Mononuclear cell (primary cell): ENCODE measurements at regions not wholly inside any gene's neighbourhood (a gene's known extent, or its start where the extent isn't known, plus 50 kb on each side); places are given as distances from the start of the nearest gene placed in this dataset.
"Not testable (repeated sequence)": the region's sequence is repeated elsewhere in the genome, so short reads cannot be mapped to it uniquely, and the experiment has no call there.

Source experiments
- H3K27me3 ChIP-seq: 2 replicates; pipeline ENCODE4 v1.6.0; 2011; ENCODE audit warnings: low read length, control low read depth; ENCODE audit not compliant: insufficient read depth
- H3K4me1 ChIP-seq: 2 replicates; pipeline ENCODE4 v1.5.1; 2011; ENCODE audit warnings: mild to moderate bottlenecking, low read length, control low read depth; ENCODE audit not compliant: insufficient read depth
- H3K4me3 ChIP-seq: 2 replicates; pipeline ENCODE4 v1.5.1; 2011; ENCODE audit warnings: mild to moderate bottlenecking, low read length, moderate library complexity
- H3K9me3 ChIP-seq: 2 replicates; pipeline ENCODE4 v1.5.1; 2011; ENCODE audit warnings: low read depth, mild to moderate bottlenecking, control low read depth, low read length

- Histone ChIP-seq H3K27me3 (no peaks in the 10 kb centered on the region), H3K9me3 (no peaks in the 10 kb centered on the region), H3K4me3 (no peak overlapping the region), H3K4me1 (no peaks in the 10 kb centered on the region)
Observed at GRCh38 chr17:71636644-71637043, 484.2 kb upstream of the SOX9 start.

- Histone ChIP-seq H3K9me3 (no peaks in the 10 kb centered on the region), H3K4me1 (no peaks in the 10 kb centered on the region), H3K27me3 (no peaks in the 10 kb centered on the region), H3K4me3 (no peak overlapping the region)
Observed at GRCh38 chr17:71638668-71639067, 482.2 kb upstream of the SOX9 start.

GRCh38 chr17:71639865-71640264 is 481.0 kb upstream of the SOX9 start:
- Histone ChIP-seq H3K4me3 (no peak overlapping the region), H3K9me3 (no peaks in the 10 kb centered on the region), H3K27me3 (no peaks in the 10 kb centered on the region), H3K4me1 (no peaks in the 10 kb centered on the region)

GRCh38 chr17:71646890-71647289 is 473.9 kb upstream of the SOX9 start:
- not testable (repeated sequence) for H3K4me1 ChIP-seq, H3K27me3 ChIP-seq, H3K9me3 ChIP-seq, H3K4me3 ChIP-seq

GRCh38 chr17:71648342-71648741 is 472.5 kb upstream of the SOX9 start:
- not testable (repeated sequence) for H3K4me1 ChIP-seq, H3K27me3 ChIP-seq, H3K4me3 ChIP-seq, H3K9me3 ChIP-seq

GRCh38 chr17:71649941-71650350 is 470.9 kb upstream of the SOX9 start:
- Histone ChIP-seq H3K9me3 (no peaks in the 10 kb centered on the region), H3K4me3 (no peak overlapping the region), H3K27me3 (no peaks in the 10 kb centered on the region), H3K4me1 (no peaks in the 10 kb centered on the region)

GRCh38 chr17:71655542-71655941 is 465.3 kb upstream of the SOX9 start:
- H3K9me3 ChIP-seq: no peaks in the 10 kb centered on the region
- no peak overlapping the region for H3K4me3 ChIP-seq
- H3K4me1 ChIP-seq: no peaks in the 10 kb centered on the region
- no peaks in the 10 kb centered on the region for H3K27me3 ChIP-seq

- Histone ChIP-seq H3K27me3 (no peaks in the 10 kb centered on the region), H3K4me1 (no peaks in the 10 kb centered on the region), H3K9me3 (no peaks in the 10 kb centered on the region), H3K4me3 (no peak overlapping the region)
Observed at GRCh38 chr17:71656964-71657858, 463.6 kb upstream of the SOX9 start.

GRCh38 chr17:71658996-71659395 is 461.8 kb upstream of the SOX9 start:
- H3K4me3 ChIP-seq: no peak overlapping the region
- no peaks in the 10 kb centered on the region for H3K4me1 ChIP-seq
- no peaks in the 10 kb centered on the region for H3K27me3 ChIP-seq
- no peaks in the 10 kb centered on the region for H3K9me3 ChIP-seq

GRCh38 chr17:71664861-71665260 is 456.0 kb upstream of the SOX9 start:
- Histone ChIP-seq H3K4me3 (no peak overlapping the region), H3K27me3 (no peaks in the 10 kb centered on the region), H3K9me3 (peaks cover 4% of the 10 kb centered on the region), H3K4me1 (no peaks in the 10 kb centered on the region)

GRCh38 chr17:71666047-71666446 is 454.8 kb upstream of the SOX9 start:
- Histone ChIP-seq H3K27me3 (no peaks in the 10 kb centered on the region), H3K9me3 (peaks cover 4% of the 10 kb centered on the region), H3K4me3 (no peak overlapping the region), H3K4me1 (no peaks in the 10 kb centered on the region)

- H3K27me3 ChIP-seq: no peaks in the 10 kb centered on the region
- peaks cover 13% of the 10 kb centered on the region for H3K9me3 ChIP-seq
- no peak overlapping the region for H3K4me3 ChIP-seq
- H3K4me1 ChIP-seq: no peaks in the 10 kb centered on the region
Observed at GRCh38 chr17:71667661-71668060, 453.2 kb upstream of the SOX9 start.

- no peak overlapping the region for H3K4me3 ChIP-seq
- H3K4me1 ChIP-seq: no peaks in the 10 kb centered on the region
- H3K27me3 ChIP-seq: no peaks in the 10 kb centered on the region
- H3K9me3 ChIP-seq: peaks cover 13% of the 10 kb centered on the region
Observed at GRCh38 chr17:71668807-71669206, 452.0 kb upstream of the SOX9 start.

- Histone ChIP-seq H3K4me1 (no peaks in the 10 kb centered on the region), H3K4me3 (no peak overlapping the region), H3K27me3 (no peaks in the 10 kb centered on the region), H3K9me3 (no peaks in the 10 kb centered on the region)
Observed at GRCh38 chr17:71677439-71677838, 443.4 kb upstream of the SOX9 start.

GRCh38 chr17:71679832-71680231 is 441.0 kb upstream of the SOX9 start:
- no peak overlapping the region for H3K4me3 ChIP-seq
- no peaks in the 10 kb centered on the region for H3K27me3 ChIP-seq
- H3K9me3 ChIP-seq: no peaks in the 10 kb centered on the region
- H3K4me1 ChIP-seq: no peaks in the 10 kb centered on the region
